ENCODE measurements at regions not wholly inside any gene's neighbourhood (a gene's known extent, or its start where the extent isn't known, plus 50 kb on each side); places are given as distances from the start of the nearest gene placed in this dataset.

- ChIA-PET CTCF (interaction anchor here (0.7 kb wide), 1 partner anchor 26 kb away, joined by 3 read pairs; no protein-coding TSS in a partner anchor), POLR2A (interaction anchor here (0.5 kb wide), 1 partner anchor 9 kb away, joined by 3 read pairs; no protein-coding TSS in a partner anchor)
- intact Hi-C loops (cut with micrococcal nuclease), result no loop called here
- H3K27ac ChIP-seq (ENCODE audit: low read depth, low read length), result no peak overlapping the region
- no peak for DNase-seq
- H3K36me3 Mint-ChIP-seq, result no peaks in the 10 kb centered on the region
- no peaks in the 10 kb centered on the region for H3K9me3 Mint-ChIP-seq
- H3K9me3 ChIP-seq (ENCODE audit: control insufficient read depth in 2 of 3, low read length in 3 of 3), result no peaks in the 10 kb centered on the region
- peak overlapping the region in 1 of 10 donors; percentile 43 for H3K4me3 Mint-ChIP-seq
- peaks cover 0 to 28% (median 0%) of the 10 kb centered on the region in 7 donors for H3K4me1 Mint-ChIP-seq
- peak overlapping the region in 1 of 9 donors; percentile 26 for H3K27ac Mint-ChIP-seq
- no peaks in the 10 kb centered on the region for H3K36me3 ChIP-seq (ENCODE audit: control insufficient read depth in 2 of 3, insufficient read depth in 3 of 3, low read length in 3 of 3)
- no peak for ATAC-seq
- peaks cover 0 to 10% (median 5%) of the 10 kb centered on the region in 5 donors for H3K27me3 Mint-ChIP-seq
- no peak overlapping the region for H3K4me3 ChIP-seq (ENCODE audit: low read length)
- H3K27me3 ChIP-seq (ENCODE audit: control insufficient read depth in 2 of 2, insufficient read depth in 2 of 2, low read length in 2 of 2), result no peaks in the 10 kb centered on the region
- no peaks in the 10 kb centered on the region for H3K4me1 ChIP-seq (ENCODE audit: control insufficient read depth in 2 of 2, insufficient read depth in 2 of 2, low read length in 2 of 2)
Measured at GRCh38 chr13:24039621-24040475, 120.7 kb upstream of the SPATA13 start.

DNA sequence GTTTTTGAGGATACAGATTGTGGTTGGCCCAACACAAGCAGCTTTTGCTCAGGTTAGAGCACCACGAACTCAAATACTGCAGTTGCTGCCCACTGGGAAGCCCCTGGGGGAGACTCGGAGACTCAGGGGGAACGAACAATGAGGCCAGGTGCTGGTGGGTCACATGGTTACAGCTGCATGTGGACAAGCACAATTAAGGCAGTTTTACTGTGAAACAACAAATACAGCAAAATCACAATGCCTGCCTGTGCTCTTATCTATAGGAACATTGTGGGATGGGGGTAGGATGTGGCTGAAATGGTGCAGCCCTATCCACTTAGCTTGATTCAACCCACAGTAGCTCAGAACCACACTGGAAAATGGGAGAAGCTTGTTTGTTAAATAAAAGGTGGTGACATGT lies 119.7 kb upstream of the SPATA13 start:
- peaks cover 0 to 28% (median 0%) of the 10 kb centered on the region in 7 donors for H3K4me1 Mint-ChIP-seq
- no peaks in the 10 kb centered on the region for H3K9me3 ChIP-seq (ENCODE audit: control insufficient read depth in 2 of 3, low read length in 3 of 3)
- H3K27ac Mint-ChIP-seq, result no peak overlapping the region
- H3K36me3 ChIP-seq (ENCODE audit: control insufficient read depth in 2 of 3, insufficient read depth in 3 of 3, low read length in 3 of 3), result no peaks in the 10 kb centered on the region
- no peak overlapping the region for H3K4me3 Mint-ChIP-seq
- H3K4me3 ChIP-seq (ENCODE audit: low read length), result no peak overlapping the region
- DNase-seq (no peak), ATAC-seq (no peak)
- H3K4me1 ChIP-seq (ENCODE audit: control insufficient read depth in 2 of 2, insufficient read depth in 2 of 2, low read length in 2 of 2), result no peaks in the 10 kb centered on the region
- no peak overlapping the region for H3K27ac ChIP-seq (ENCODE audit: low read depth, low read length)
- no peaks in the 10 kb centered on the region for H3K9me3 Mint-ChIP-seq
- CTCF ChIA-PET, result no interaction called here
- H3K36me3 Mint-ChIP-seq, result peaks cover 0 to 3% (median 0%) of the 10 kb centered on the region in 5 donors
- POLR2A ChIA-PET, result no interaction called here
- peaks cover 0 to 10% (median 5%) of the 10 kb centered on the region in 5 donors for H3K27me3 Mint-ChIP-seq
- H3K27me3 ChIP-seq (ENCODE audit: control insufficient read depth in 2 of 2, insufficient read depth in 2 of 2, low read length in 2 of 2), result no peaks in the 10 kb centered on the region
- intact Hi-C loops (cut with micrococcal nuclease), result no loop called here

DNA sequence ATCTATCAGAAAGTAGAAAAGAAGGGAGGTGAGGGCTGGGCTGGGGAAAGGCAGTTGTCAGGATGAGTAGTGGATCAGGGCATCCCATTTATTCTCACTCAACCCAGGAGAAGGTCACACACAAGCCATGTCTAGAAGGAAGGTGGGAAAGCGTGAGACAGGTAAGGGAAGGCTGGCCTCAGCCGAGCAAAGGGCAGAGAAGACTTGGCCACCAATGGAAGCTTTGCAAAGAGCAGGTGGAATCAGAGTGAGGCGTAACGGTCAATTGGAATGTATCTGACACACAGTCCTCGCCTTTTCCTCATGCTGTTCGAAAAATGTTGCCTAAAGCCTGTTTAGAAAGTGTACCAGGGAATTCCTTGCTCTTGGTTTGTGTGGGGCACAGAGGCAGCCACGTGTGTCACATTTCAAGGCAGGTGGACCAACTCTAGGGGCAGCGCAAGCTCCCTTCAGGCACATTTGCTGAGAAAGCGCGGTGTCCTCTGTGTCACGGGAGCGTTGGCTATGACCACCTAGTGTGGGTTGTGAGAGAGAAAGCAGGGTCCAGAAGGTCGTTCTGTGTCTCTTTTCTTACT lies 118.8 kb upstream of the SPATA13 start:
- Mint-ChIP-seq H3K4me1 (peaks cover 0 to 28% (median 0%) of the 10 kb centered on the region in 7 donors), H3K9me3 (peaks cover 0 to 7% (median 2%) of the 10 kb centered on the region in 11 donors), H3K4me3 (no peak overlapping the region), H3K27me3 (peaks cover 0 to 10% (median 5%) of the 10 kb centered on the region in 5 donors), H3K36me3 (peaks cover 0 to 10% (median 0%) of the 10 kb centered on the region in 5 donors), H3K27ac (no peak overlapping the region)
- Histone ChIP-seq H3K36me3 (ENCODE audit: control insufficient read depth in 2 of 3, insufficient read depth in 3 of 3, low read length in 3 of 3) (no peaks in the 10 kb centered on the region), H3K9me3 (ENCODE audit: control insufficient read depth in 2 of 3, low read length in 3 of 3) (no peaks in the 10 kb centered on the region), H3K27me3 (ENCODE audit: control insufficient read depth in 2 of 2, insufficient read depth in 2 of 2, low read length in 2 of 2) (no peaks in the 10 kb centered on the region), H3K4me3 (ENCODE audit: low read length) (no peak overlapping the region), H3K27ac (ENCODE audit: low read depth, low read length) (no peak overlapping the region), H3K4me1 (ENCODE audit: control insufficient read depth in 2 of 2, insufficient read depth in 2 of 2, low read length in 2 of 2) (no peaks in the 10 kb centered on the region)
- DNase-seq (no peak), ATAC-seq (no peak)
- ChIA-PET POLR2A (no interaction called here), CTCF (interaction anchor here (1.4 kb wide), 1 partner anchor 12 kb away, joined by 3 read pairs; no protein-coding TSS in a partner anchor)
- intact Hi-C loops (cut with micrococcal nuclease), result no loop called here

DNA sequence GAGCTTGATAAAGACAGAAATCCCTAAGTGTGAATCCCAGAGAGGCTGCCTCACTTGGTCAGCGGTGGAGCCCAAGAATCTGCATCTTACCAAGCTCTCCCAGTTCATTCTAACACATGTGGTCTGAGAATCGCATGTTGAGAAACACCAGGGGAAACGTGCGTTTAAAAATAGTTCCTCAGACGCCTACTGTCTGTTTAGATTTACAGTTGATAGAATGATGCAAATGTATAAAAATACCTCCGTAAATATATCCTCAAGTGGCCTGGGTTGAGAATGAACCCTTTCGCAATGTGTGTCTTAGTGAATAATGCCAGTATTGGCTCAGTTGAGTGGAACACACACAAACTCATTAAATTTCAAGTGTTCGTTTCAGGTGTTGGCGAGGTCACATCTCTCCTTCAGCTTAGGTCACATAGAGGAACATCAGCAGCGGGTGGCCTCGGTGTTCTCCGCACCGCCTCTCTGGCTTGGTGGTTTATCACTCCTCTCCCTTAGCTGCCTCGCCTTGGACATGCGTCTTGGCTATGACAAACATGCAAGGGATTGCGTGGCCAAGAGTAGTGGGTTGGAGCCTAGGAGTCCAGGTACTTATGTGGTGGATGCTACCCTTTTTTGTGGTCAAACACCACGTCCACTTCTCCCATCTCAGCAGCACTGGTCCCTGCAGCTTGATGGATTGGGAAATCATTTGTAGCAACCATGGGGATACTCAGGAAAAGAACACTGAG lies 117.6 kb upstream of the SPATA13 start:
- POLR2A ChIA-PET, result no interaction called here

DNA sequence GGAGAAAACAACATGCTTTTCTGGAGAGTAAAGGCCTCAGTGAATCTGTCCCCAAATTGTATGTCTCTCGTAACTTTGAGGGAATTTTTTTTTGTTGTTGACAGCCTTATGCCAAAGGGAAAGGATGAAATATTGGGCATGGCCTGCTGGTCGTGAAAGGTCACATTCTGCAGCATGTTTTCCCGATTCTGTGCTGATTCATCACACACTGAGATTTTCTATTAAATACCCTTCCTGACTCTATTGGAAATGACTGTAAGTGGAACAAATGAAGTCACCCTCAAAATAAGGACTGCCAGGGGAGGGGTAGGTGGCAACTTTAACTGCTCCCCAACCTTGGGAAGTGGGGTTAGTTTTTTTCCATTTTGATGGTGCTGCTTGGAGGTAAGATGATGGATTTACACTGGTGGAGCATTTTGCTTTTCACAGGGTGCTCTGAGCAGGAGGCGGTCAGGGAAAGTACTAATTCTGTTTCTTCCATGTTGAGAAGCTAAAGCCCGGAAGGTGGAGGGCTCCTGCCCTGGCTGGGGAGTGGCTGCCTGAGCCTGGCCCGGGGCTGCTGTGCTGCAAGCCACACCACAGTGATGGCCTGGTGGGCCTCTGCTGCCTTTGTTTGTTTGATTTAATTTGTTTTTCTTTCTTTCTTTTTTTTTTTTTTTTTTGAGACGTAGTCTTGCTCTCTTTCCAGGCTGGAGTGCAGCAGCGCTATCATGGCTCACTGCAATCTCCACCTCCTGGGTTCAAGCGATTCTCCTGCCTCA lies 116.8 kb upstream of the SPATA13 start:
- no peaks in the 10 kb centered on the region for H3K9me3 ChIP-seq (ENCODE audit: control insufficient read depth in 2 of 3, low read length in 3 of 3)

More for the DNA sequence above, 117.6 kb upstream of the SPATA13 start:
- intact Hi-C loops (cut with micrococcal nuclease), result no loop called here
- H3K4me1 Mint-ChIP-seq, result peaks cover 0 to 28% (median 0%) of the 10 kb centered on the region in 7 donors
- H3K36me3 Mint-ChIP-seq, result peaks cover 0 to 14% (median 3%) of the 10 kb centered on the region in 5 donors
- no peaks in the 10 kb centered on the region for H3K36me3 ChIP-seq (ENCODE audit: control insufficient read depth in 2 of 3, insufficient read depth in 3 of 3, low read length in 3 of 3)
- no peaks in the 10 kb centered on the region for H3K9me3 ChIP-seq (ENCODE audit: control insufficient read depth in 2 of 3, low read length in 3 of 3)
- H3K4me3 Mint-ChIP-seq, result no peak overlapping the region
- no peak for DNase-seq
- no peaks in the 10 kb centered on the region for H3K4me1 ChIP-seq (ENCODE audit: control insufficient read depth in 2 of 2, insufficient read depth in 2 of 2, low read length in 2 of 2)
- ATAC-seq, result no peak
- no peak overlapping the region for H3K27ac ChIP-seq (ENCODE audit: low read depth, low read length)
- H3K27me3 ChIP-seq (ENCODE audit: control insufficient read depth in 2 of 2, insufficient read depth in 2 of 2, low read length in 2 of 2), result no peaks in the 10 kb centered on the region
- H3K27ac Mint-ChIP-seq, result no peak overlapping the region
- peaks cover 0 to 6% (median 5%) of the 10 kb centered on the region in 5 donors for H3K27me3 Mint-ChIP-seq
- H3K4me3 ChIP-seq (ENCODE audit: low read length), result no peak overlapping the region
- H3K9me3 Mint-ChIP-seq, result peaks cover 0 to 11% (median 6%) of the 10 kb centered on the region in 11 donors
- CTCF ChIA-PET, result interaction anchor here (1.4 kb wide), 1 partner anchor 11 kb away, joined by 3 read pairs; no protein-coding TSS in a partner anchor

GRCh38 chr13:24045597-24045996 lies 114.9 kb upstream of the SPATA13 start:
- ATAC-seq (no peak), DNase-seq (no peak)
- H3K27ac Mint-ChIP-seq, result no peak overlapping the region
- H3K27me3 Mint-ChIP-seq, result peaks cover 0 to 4% (median 0%) of the 10 kb centered on the region in 5 donors
- intact Hi-C loops (cut with micrococcal nuclease), result no loop called here
- ChIA-PET POLR2A (no interaction called here), CTCF (no interaction called here)
- no peak overlapping the region for H3K27ac ChIP-seq (ENCODE audit: low read depth, low read length)
- peaks cover 0 to 14% (median 3%) of the 10 kb centered on the region in 5 donors for H3K36me3 Mint-ChIP-seq
- no peaks in the 10 kb centered on the region for H3K9me3 ChIP-seq (ENCODE audit: control insufficient read depth in 2 of 3, low read length in 3 of 3)
- H3K4me1 Mint-ChIP-seq, result peaks cover 0 to 9% (median 0%) of the 10 kb centered on the region in 7 donors
- no peaks in the 10 kb centered on the region for H3K4me1 ChIP-seq (ENCODE audit: control insufficient read depth in 2 of 2, insufficient read depth in 2 of 2, low read length in 2 of 2)
- peaks cover 0 to 11% (median 6%) of the 10 kb centered on the region in 11 donors for H3K9me3 Mint-ChIP-seq
- no peak overlapping the region for H3K4me3 ChIP-seq (ENCODE audit: low read length)
- no peak overlapping the region for H3K4me3 Mint-ChIP-seq
- no peaks in the 10 kb centered on the region for H3K36me3 ChIP-seq (ENCODE audit: control insufficient read depth in 2 of 3, insufficient read depth in 3 of 3, low read length in 3 of 3)
- H3K27me3 ChIP-seq (ENCODE audit: control insufficient read depth in 2 of 2, insufficient read depth in 2 of 2, low read length in 2 of 2), result no peaks in the 10 kb centered on the region

More for the DNA sequence above, 116.8 kb upstream of the SPATA13 start:
- H3K27me3 Mint-ChIP-seq, result peaks cover 0 to 4% (median under 1%) of the 10 kb centered on the region in 5 donors
- intact Hi-C loops (cut with micrococcal nuclease), result no loop called here
- Histone ChIP-seq H3K4me3 (ENCODE audit: low read length) (no peak overlapping the region), H3K4me1 (ENCODE audit: control insufficient read depth in 2 of 2, insufficient read depth in 2 of 2, low read length in 2 of 2) (no peaks in the 10 kb centered on the region), H3K27ac (ENCODE audit: low read depth, low read length) (no peak overlapping the region), H3K36me3 (ENCODE audit: control insufficient read depth in 2 of 3, insufficient read depth in 3 of 3, low read length in 3 of 3) (no peaks in the 10 kb centered on the region), H3K27me3 (ENCODE audit: control insufficient read depth in 2 of 2, insufficient read depth in 2 of 2, low read length in 2 of 2) (no peaks in the 10 kb centered on the region)
- peaks cover 0 to 11% (median 6%) of the 10 kb centered on the region in 11 donors for H3K9me3 Mint-ChIP-seq
- H3K27ac Mint-ChIP-seq, result no peak overlapping the region
- peaks cover 0 to 14% (median 3%) of the 10 kb centered on the region in 5 donors for H3K36me3 Mint-ChIP-seq
- CTCF ChIA-PET, result no interaction called here
- DNase-seq, result no peak
- no peak for ATAC-seq
- H3K4me1 Mint-ChIP-seq, result peaks cover 0 to 22% (median 0%) of the 10 kb centered on the region in 7 donors
- POLR2A ChIA-PET, result no interaction called here
- H3K4me3 Mint-ChIP-seq, result no peak overlapping the region
